ENCODE measurements at regions not wholly inside any gene's neighbourhood (a gene's known extent, or its start where the extent isn't known, plus 50 kb on each side); places are given as distances from the start of the nearest gene placed in this dataset.

DNA sequence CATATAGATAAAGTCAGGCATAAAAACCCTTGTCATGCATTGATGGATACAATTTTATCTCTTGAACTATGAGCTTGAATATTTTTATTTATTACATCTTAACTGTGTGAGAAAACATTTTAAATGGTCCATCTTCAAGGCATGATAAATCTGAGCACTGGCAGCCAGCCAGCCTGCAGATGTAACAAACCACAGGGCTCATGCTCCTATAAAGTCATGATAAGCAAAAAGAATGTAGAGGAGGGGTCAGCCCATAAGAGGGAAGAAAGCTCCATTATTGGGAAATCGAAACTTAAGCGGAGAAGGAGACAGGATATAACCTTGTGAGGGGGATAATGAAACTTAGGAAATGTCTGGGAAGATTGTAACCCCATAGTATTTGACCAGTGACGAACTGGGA is 839.0 kb downstream of the LRRIQ3 start:
- TF ChIP-seq, protein P1, sequence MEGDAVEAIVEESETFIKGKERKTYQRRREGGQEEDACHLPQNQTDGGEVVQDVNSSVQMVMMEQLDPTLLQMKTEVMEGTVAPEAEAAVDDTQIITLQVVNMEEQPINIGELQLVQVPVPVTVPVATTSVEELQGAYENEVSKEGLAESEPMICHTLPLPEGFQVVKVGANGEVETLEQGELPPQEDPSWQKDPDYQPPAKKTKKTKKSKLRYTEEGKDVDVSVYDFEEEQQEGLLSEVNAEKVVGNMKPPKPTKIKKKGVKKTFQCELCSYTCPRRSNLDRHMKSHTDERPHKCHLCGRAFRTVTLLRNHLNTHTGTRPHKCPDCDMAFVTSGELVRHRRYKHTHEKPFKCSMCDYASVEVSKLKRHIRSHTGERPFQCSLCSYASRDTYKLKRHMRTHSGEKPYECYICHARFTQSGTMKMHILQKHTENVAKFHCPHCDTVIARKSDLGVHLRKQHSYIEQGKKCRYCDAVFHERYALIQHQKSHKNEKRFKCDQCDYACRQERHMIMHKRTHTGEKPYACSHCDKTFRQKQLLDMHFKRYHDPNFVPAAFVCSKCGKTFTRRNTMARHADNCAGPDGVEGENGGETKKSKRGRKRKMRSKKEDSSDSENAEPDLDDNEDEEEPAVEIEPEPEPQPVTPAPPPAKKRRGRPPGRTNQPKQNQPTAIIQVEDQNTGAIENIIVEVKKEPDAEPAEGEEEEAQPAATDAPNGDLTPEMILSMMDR (IDR thresholded peaks at IDR 0.05; ENCODE audit: borderline replicate concordance, extremely low read depth, low read length, poor library complexity, severe bottlenecking) = no peak
- TF ChIP-seq EZH2 (IDR thresholded peaks at IDR 0.05; ENCODE audit: borderline replicate concordance, low read depth, low read length, severe bottlenecking) = no peak
